Peyer's patch (tissue), 4 donors: ENCODE measurements at regions not wholly inside any gene's neighbourhood (a gene's known extent, or its start where the extent isn't known, plus 50 kb on each side); places are given as distances from the start of the nearest gene placed in this dataset.

Experiments used
- DNase-seq, 3 donors: peaks; one replicate each; pipeline ENCODE4 v3.0.0-alpha.2; 2017 to 2019
- H3K27ac ChIP-seq, 4 donors: fragments of 200-600 bp; sonication (generic); one replicate each; pipeline ENCODE4 v1.5.1; 2016 to 2019
- H3K27me3 ChIP-seq, 2 donors: fragments of 200-600 bp; sonication (generic); one replicate each; pipeline ENCODE4 v1.5.1; 2019
- H3K36me3 ChIP-seq, 3 donors: fragments of 200-600 bp; sonication (generic); one replicate each; pipeline ENCODE4 v1.5.1; 2016 to 2019
- H3K4me1 ChIP-seq, 4 donors: fragments of 200-600 bp; sonication (generic); one replicate each; pipeline ENCODE4 v1.5.1; 2016 to 2019
- H3K4me3 ChIP-seq, 4 donors: fragments of 200-600 bp; sonication (generic); 1 replicate in 3 of 4; 2 replicates in 1 of 4; pipeline ENCODE4 v1.5.1; 2016 to 2019; ENCODE audit warnings: mild to moderate bottlenecking in 1 of 4
- H3K9me3 ChIP-seq, 4 donors: fragments of 200-600 bp; sonication (generic); one replicate each; pipeline ENCODE4 v1.5.1; 2016 to 2019; ENCODE audit warnings: mild to moderate bottlenecking in 1 of 4
- POLR2A ChIP-seq, 2 donors: fragments of 450-650 bp; IDR thresholded peaks; one replicate each; pipeline ENCODE4 v1.5.1; 2017; ENCODE audit warnings: antibody characterized with exemption in 2 of 2, mild to moderate bottlenecking in 2 of 2, moderate library complexity in 2 of 2
- TF ChIP-seq, protein P1 (sequence below), 6 experiments: fragments of 450-650 bp in 4 of 6; fragments of 200-600 bp in 2 of 6; sonication (generic) in 1 of 6; IDR thresholded peaks; one replicate each; pipeline ENCODE4 v1.5.1; 2017 to 2019; ENCODE audit warnings: antibody characterized with exemption in 6 of 6, mild to moderate bottlenecking in 3 of 6, moderate library complexity in 1 of 6

DNA sequence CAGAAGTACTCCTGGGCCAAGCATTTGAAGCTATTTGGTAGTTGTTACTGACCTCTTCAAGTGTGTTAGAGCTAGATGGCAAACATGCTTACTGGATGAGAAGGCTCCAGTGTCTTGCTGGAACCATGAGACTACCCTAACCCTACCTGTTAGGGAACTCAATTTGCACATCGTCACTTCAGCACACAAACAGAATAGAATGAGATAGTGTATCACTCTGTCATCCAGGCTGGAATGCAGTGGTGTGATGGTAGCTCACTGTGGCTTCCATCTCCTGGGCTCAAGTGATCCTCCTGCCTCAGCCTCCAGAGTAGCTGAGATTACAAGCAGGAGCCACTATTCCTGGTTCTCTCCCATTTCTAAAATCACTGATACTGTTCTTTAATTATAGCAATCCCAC lies 417.0 kb upstream of the ATXN7L3B start:
- Histone ChIP-seq H3K4me1 (no peaks in the 10 kb centered on the region), H3K9me3 (no peaks in the 10 kb centered on the region), H3K27me3 (no peaks in the 10 kb centered on the region), H3K4me3 (no peak overlapping the region), H3K36me3 (no peaks in the 10 kb centered on the region), H3K27ac (no peak overlapping the region)
- TF ChIP-seq, protein P1, sequence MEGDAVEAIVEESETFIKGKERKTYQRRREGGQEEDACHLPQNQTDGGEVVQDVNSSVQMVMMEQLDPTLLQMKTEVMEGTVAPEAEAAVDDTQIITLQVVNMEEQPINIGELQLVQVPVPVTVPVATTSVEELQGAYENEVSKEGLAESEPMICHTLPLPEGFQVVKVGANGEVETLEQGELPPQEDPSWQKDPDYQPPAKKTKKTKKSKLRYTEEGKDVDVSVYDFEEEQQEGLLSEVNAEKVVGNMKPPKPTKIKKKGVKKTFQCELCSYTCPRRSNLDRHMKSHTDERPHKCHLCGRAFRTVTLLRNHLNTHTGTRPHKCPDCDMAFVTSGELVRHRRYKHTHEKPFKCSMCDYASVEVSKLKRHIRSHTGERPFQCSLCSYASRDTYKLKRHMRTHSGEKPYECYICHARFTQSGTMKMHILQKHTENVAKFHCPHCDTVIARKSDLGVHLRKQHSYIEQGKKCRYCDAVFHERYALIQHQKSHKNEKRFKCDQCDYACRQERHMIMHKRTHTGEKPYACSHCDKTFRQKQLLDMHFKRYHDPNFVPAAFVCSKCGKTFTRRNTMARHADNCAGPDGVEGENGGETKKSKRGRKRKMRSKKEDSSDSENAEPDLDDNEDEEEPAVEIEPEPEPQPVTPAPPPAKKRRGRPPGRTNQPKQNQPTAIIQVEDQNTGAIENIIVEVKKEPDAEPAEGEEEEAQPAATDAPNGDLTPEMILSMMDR (IDR thresholded peaks at IDR 0.05) = no peak
- TF ChIP-seq POLR2A (IDR thresholded peaks at IDR 0.05) = no peak
- no peak for DNase-seq

DNA sequence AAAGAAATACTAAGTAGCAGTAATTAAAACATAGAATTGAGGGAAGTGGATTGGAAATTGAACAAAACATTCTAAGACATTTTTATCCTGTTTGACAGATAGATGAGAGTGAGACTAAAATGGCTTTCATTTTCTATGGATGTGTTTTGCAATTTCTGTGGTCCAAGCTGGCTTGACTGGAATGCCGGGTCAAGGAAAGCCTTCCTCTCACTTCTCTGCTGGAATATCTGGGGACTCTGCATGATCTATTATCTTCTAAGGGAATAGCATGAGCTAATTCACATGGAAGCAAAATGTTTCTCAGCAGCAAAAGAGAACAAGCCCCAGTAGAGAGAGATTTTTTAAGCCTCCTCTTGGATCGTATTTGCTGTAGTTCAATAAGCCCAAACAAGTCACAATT lies 407.9 kb upstream of the ATXN7L3B start:
- Histone ChIP-seq H3K27ac (no peak overlapping the region), H3K4me3 (no peak overlapping the region), H3K36me3 (no peaks in the 10 kb centered on the region), H3K27me3 (no peaks in the 10 kb centered on the region), H3K4me1 (no peaks in the 10 kb centered on the region), H3K9me3 (no peaks in the 10 kb centered on the region)
- no peak for DNase-seq
- TF ChIP-seq POLR2A (IDR thresholded peaks at IDR 0.05) = no peak
- TF ChIP-seq, protein P1 (IDR thresholded peaks at IDR 0.05) = no peak

DNA sequence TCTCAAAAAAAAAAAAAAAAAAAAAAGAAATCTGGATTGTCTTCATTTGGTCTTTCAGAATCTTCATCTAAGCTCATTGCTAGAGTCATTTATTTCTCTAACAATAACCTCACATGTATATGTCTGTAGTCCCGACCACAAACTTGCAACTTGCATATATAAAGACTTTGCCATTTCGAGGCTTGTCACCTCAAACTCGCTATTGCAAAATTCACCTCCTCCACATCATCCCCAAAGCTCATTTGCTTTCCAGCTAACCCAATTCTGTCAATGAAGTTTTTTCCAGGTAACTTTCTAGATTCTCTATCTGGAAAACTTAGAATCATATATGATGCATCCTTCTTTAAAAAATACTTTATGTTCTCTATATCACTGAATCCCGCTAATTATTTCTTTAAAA lies 393.2 kb upstream of the ATXN7L3B start:
- H3K4me3 ChIP-seq = no peak overlapping the region
- no peak overlapping the region for H3K27ac ChIP-seq
- no peaks in the 10 kb centered on the region for H3K27me3 ChIP-seq
- H3K9me3 ChIP-seq = no peaks in the 10 kb centered on the region
- no peaks in the 10 kb centered on the region for H3K36me3 ChIP-seq
- no peak for DNase-seq
- TF ChIP-seq POLR2A (IDR thresholded peaks at IDR 0.05) = no peak
- TF ChIP-seq, protein P1 (IDR thresholded peaks at IDR 0.05) = no peak
- H3K4me1 ChIP-seq = no peaks in the 10 kb centered on the region

DNA sequence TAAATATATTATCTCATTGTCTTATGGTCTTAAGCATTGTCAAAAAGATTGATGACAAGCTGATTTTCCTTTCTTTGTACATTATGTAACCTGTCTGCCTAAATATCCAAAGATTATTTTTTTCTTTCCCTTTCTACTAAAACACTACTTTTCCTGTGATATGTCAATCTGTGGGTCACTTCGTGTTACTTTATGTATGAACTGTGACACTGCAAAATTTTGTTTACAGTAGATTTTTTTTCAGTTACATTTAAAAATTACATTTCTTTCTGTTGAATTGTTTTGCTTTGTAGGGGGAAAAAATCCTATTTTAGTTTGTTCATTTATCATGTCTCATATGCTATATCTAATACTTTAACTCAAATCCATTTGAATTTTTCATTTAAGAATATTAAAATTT lies 392.3 kb upstream of the ATXN7L3B start:
- no peak overlapping the region for H3K4me3 ChIP-seq
- DNase-seq = no peak
- H3K27me3 ChIP-seq = no peaks in the 10 kb centered on the region
- no peak overlapping the region for H3K27ac ChIP-seq
- no peaks in the 10 kb centered on the region for H3K4me1 ChIP-seq
- no peak for TF ChIP-seq POLR2A (IDR thresholded peaks at IDR 0.05)
- TF ChIP-seq, protein P1 (IDR thresholded peaks at IDR 0.05) = no peak
- no peaks in the 10 kb centered on the region for H3K36me3 ChIP-seq
- H3K9me3 ChIP-seq = no peaks in the 10 kb centered on the region

DNA sequence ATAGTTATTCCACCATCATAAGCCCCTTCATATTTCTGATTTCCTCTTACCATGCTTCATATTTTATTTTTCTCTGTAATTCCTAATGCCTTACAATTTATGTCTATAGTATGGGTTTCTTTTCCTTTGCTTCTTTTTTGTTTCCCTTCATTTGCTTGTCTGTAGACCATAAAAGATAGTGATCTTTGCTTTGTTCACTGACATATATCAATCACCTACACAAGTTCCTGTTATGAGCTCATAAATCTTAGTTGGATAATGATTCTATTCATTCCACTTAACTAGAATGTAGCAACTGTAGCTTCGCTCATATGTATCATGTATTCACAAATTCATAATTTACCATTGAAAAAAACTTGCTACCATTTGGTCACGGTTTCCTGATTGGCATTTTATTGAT lies 388.8 kb upstream of the ATXN7L3B start:
- Histone ChIP-seq H3K4me1 (no peaks in the 10 kb centered on the region), H3K27ac (no peak overlapping the region), H3K9me3 (no peaks in the 10 kb centered on the region), H3K27me3 (no peaks in the 10 kb centered on the region), H3K36me3 (no peaks in the 10 kb centered on the region), H3K4me3 (no peak overlapping the region)
- TF ChIP-seq, protein P1 (IDR thresholded peaks at IDR 0.05) = no peak
- no peak for TF ChIP-seq POLR2A (IDR thresholded peaks at IDR 0.05)
- DNase-seq = no peak

DNA sequence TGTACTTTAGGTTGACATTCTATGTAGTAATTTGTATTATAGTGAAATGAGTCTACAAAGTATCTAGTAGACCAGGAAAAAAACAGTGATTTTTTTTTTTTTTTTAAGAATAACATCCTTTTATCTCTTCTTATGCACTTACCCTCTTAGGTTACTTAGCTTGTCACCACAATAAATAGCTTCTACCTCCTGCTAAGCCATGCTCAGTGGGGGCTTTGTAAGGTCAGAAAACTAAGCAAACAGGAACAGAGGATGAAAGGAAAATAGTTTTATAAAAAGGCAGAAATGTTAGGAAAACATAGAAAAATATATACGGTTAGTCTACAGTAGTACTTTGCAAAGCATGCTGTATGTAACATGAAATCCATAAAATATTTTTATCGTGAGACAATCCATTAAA lies 385.3 kb upstream of the ATXN7L3B start:
- no peak overlapping the region for H3K27ac ChIP-seq
- no peaks in the 10 kb centered on the region for H3K9me3 ChIP-seq
- no peaks in the 10 kb centered on the region for H3K36me3 ChIP-seq
- no peak overlapping the region for H3K4me3 ChIP-seq
- TF ChIP-seq, protein P1 (IDR thresholded peaks at IDR 0.05) = no peak
- TF ChIP-seq POLR2A (IDR thresholded peaks at IDR 0.05) = no peak
- H3K27me3 ChIP-seq = no peaks in the 10 kb centered on the region
- H3K4me1 ChIP-seq = no peaks in the 10 kb centered on the region
- DNase-seq = no peak
